Stimulated activated CD4-positive, alpha-beta T cell treated with anti-CD3 and anti-CD28 coated beads, TNF-alpha, amount 100 ng/mL, for 24 hours (primary cell): ENCODE measurements at regions not wholly inside any gene's neighbourhood (a gene's known extent, or its start where the extent isn't known, plus 50 kb on each side); places are given as distances from the start of the nearest gene placed in this dataset.
"Not testable (repeated sequence)": the region's sequence is repeated elsewhere in the genome, so short reads cannot be mapped to it uniquely, and the experiment has no call there.

Experiments used
- DNase-seq, 3 experiments: peaks; one replicate each; pipeline ENCODE4 v3.0.0-alpha.2; 2020; ENCODE audit warnings: low read depth in 3 of 3

GRCh38 chr17:33941744-33942143 lies 313.3 kb upstream of the CCL2 start:
- no peak for DNase-seq

GRCh38 chr17:33942414-33942813 lies 312.7 kb upstream of the CCL2 start:
- DNase-seq, result no peak

DNA sequence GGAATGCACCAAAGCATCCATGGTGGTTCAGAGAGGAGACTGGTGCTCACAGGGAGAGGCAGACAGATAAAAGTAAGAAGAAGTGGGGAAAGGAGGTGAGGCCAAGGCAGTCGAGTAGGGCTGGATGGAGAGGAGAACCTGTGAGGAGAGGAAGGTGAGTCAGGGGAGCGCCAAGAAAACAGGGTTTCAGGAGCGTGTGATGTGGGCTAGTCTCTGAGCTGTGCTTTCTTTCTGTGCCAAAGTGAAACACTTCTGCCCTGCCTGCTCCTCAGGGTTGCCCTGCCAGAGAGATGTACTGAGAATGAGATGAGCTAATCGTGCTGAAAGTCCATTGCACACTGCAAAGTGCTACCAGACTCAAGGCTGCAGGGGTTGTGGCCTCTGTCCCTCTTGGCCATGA lies 310.7 kb upstream of the CCL2 start:
- no peak for DNase-seq

GRCh38 chr17:33944826-33945225 lies 310.3 kb upstream of the CCL2 start:
- no peak for DNase-seq

- DNase-seq, result no peak
These were observed 309.2 kb upstream of the CCL2 start for GRCh38 chr17:33945646-33946546.

DNA sequence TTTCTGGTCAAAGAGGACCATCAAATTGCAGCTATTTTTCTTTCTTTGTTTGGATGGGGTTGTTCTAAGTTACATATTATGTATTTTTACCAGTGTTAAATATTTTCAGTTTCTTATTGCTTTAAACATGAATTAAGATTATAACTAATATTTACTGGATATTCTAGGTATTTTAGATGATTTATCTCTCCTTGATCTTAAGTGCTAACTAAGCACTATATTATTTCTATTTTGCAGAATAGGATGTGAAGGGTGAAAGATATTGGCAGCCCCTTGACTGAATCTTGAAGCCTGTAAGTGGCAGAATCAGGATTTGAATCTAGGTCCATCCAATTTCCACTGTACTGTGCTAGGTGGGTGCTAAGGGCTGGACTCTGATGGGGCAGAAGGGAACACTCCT lies 307.3 kb upstream of the CCL2 start:
- DNase-seq, result no peak

DNA sequence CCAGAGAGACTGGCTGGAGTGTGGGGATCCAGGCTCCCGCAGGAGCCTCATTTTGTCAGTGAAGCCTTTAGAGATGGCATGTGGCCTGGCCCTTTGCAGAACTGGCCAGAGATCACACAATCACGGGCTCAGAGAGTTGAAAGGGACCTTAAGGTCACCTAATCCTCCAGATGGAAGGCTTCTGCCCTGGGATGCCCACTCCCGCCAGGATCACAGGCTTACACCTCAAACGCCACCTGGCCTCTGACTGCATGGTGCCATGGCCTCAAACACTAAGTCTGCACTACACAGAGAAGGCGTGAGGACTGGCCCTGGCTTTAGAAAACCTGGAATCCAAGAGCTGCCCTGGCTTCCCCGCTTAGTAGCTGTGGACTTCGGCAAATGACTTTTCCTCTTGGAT lies 306.8 kb upstream of the CCL2 start:
- DNase-seq, result no peak

- no peak for DNase-seq
These were observed 306.0 kb upstream of the CCL2 start for GRCh38 chr17:33949100-33949499.

GRCh38 chr17:33950061-33950460 lies 305.0 kb upstream of the CCL2 start:
- no peak for DNase-seq

DNA sequence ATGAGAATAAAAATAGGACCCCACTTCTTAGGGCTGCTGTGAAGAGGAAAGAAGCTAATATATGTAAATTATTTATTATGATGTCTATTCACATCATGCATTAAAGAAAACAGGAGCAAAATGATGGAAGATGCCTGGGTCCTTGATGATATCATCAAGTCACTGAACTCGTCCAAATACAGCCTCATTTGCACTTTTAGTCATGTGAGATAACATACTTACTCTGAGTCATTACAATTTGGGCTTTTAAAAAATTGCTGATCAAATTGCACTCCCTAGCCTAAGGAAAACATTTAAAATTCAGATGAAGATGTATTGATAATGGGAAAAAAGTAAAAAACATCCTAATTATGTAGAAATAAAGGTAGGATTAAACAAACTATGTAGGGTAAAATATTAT lies 302.7 kb upstream of the CCL2 start:
- no peak for DNase-seq

DNA sequence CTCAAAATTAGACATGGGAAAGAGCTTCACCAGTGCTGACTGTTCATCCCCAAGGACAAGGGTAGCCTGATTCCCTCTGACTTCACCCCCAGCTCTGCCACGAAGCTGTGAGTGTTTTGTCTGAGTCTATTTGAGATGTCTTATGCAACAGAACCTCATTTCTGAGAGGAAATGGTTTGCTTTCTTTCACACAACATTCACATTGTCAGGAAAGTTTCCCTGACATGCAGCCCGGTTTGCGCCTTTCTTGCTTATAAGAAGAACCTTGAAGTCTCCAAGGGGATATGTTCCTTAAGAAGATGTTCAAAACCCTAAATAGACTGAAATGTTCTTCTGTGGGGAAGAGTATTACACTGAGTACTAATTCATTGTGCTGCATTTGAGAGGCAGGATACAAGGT lies 300.5 kb upstream of the CCL2 start:
- DNase-seq, result no peak

GRCh38 chr17:33955461-33955860 lies 299.6 kb upstream of the CCL2 start:
- no peak for DNase-seq

DNA sequence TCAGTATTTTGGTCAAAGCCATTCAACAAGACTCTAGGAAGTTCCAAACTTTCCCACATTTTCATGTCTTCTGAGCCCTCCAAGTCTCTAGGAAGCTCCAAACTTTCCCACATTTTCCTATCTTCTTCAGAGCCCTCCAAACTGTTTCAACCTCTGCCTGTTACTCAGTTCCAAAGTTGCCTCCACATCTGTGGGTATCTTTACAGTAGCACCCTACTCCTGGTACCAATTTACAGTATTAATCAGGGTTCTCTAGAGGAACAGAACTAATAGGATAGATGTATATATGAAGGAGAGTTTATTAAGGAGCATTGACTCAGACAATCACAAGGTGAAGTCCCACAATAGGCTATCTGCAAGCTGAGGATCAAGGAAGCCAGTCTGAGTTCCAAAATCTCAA lies 296.0 kb upstream of the CCL2 start:
- DNase-seq, result not testable (repeated sequence)

GRCh38 chr17:33962857-33963655 lies 292.0 kb upstream of the CCL2 start:
- no peak for DNase-seq

DNA sequence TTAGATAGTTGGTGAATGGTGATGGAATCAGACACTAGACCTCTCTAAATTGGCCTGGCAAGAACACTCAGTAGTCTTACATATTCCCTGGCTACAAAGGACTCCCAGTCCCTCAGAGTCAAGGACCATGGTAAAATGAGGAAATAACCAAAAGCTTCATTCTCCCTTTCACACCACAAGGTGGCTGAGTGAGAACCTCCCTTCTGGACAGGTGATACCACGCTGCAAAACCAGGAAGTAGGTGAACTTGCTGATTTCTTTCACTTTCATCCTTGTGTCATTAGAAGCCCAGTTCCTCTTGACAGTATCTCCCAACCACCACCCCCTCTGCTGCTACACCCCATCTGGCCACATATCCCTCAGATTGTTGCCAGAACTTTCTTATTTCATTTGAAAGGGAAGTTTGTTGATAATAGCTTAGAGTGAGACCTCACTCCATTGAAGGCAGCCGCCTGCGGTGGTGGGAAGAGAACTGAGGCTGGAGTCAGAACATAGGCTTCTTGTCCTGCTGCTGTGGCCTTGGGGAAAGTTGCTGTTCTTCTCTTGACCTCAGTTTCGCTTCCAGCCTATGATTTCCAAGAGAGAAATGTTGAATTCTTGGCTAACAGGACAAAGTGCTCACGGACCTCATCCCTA lies 290.6 kb upstream of the CCL2 start:
- DNase-seq, result no peak

DNA sequence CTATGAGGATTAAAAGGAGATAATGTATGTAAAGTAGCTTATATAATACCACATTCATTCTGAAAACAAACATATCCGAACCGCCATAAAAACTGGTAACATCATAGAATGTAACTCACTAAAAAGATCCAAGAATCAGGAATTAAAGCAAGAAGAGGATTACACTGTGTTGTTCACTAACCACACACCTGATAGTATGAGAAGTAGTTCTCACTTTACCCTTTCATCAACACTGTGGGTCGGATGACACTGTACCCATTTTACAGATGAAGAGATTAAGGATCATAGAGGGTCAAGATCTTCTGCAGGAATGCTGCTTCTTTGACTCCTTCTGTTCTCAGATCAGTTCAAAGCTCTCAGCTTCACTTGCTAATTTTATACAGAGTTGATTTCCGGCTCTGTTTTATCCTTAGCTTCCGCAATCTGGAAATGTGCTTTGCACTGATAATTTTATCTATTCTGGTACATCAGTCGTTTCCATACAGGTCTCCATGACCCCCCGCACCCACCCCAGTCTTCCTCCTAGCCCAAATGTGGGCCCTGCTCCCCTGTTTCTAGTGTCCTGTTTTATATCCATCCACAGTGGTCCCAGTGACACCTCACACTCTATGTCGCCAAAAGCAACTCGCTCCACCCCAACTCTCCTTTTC lies 288.6 kb upstream of the CCL2 start:
- DNase-seq, result no peak

DNA sequence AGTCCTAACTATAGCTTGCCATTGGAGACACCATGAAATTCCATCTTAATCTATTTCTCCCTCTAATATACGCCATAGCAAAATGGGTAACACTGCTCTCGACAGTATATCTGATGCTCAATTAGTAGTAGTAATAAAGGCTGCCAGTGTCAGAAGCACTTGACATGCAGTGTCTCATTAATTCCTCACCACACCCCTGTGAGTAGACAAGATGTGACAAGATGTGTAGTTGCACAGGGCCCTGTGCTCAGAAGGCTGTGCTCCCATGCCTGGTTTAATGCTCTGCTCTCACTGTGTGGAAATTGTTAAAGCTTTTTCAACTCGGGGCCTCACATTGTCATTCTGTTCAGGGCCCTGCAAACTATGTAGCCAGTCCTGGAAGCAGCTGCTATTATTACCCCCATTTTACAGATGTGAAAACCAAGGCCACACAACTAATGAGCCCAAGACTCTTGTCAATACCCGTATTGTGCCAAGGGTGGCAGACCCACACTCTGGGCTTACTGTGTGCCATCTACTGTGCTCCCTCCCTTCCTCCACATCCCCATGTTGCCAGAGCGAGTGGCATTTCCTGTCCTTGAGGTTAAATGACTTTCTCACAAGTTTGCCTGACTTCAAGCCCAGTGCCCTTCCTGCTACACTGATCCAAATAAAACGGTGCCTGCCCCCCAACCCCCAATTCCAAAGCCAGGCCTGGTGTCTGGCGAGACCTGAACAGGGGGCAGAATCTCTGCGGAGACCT lies 287.3 kb upstream of the CCL2 start:
- no peak for DNase-seq

GRCh38 chr17:33968350-33969044 lies 286.6 kb upstream of the CCL2 start:
- peak in 1 of 3 experiments; percentile 4 for DNase-seq

DNA sequence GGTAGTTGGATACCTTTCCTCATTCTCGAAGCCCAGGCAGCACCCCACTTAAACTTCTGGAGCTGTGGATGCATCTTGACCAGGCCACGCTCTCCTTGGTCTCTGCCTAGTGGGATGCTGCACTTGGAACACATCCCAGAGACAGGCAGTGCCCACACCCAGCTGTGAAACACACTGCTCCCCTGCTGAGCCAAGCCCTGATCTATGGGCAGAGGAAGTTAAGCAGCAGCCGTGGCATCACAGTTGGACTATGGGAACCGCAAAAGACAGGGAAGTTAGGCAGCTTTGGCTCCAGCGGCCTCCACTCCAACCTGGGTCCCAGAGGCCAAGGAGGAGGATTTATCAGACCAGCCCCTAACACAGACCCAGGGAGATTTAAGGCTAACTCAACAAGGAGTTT lies 284.8 kb upstream of the CCL2 start:
- DNase-seq, result no peak

GRCh38 chr17:33972763-33973162 lies 282.3 kb upstream of the CCL2 start:
- DNase-seq, result no peak

- DNase-seq, result no peak
These were observed 281.6 kb upstream of the CCL2 start for GRCh38 chr17:33973491-33973890.
